ENCODE measurements at regions not wholly inside any gene's neighbourhood (a gene's known extent, or its start where the extent isn't known, plus 50 kb on each side); places are given as distances from the start of the nearest gene placed in this dataset.
"Not testable (repeated sequence)": the region's sequence is repeated elsewhere in the genome, so short reads cannot be mapped to it uniquely, and the experiment has no call there.

GRCh38 chr4:156336511-156336910 lies 382.8 kb upstream of the CTSO start:
- CTCF ChIA-PET: no interaction called here
- POLR2A ChIA-PET: no interaction called here

- ChIA-PET POLR2A (no interaction called here), CTCF (no interaction called here)
Measured at GRCh38 chr4:156335721-156336120, 382.1 kb upstream of the CTSO start.

- ChIA-PET CTCF (no interaction called here), POLR2A (no interaction called here)
Measured at GRCh38 chr4:156330436-156331031, 376.9 kb upstream of the CTSO start.

GRCh38 chr4:156329779-156330178 lies 376.1 kb upstream of the CTSO start:
- ChIA-PET POLR2A (no interaction called here), CTCF (no interaction called here)

- POLR2A ChIA-PET: no interaction called here
- CTCF ChIA-PET: no interaction called here
Measured at GRCh38 chr4:156328882-156329281, 375.2 kb upstream of the CTSO start.

- ChIA-PET CTCF (no interaction called here), POLR2A (no interaction called here)
Measured at GRCh38 chr4:156326246-156326645, 372.6 kb upstream of the CTSO start.

- CTCF ChIA-PET: no interaction called here
- POLR2A ChIA-PET: no interaction called here
Measured at GRCh38 chr4:156322592-156322991, 368.9 kb upstream of the CTSO start.

- POLR2A ChIA-PET: no interaction called here
- CTCF ChIA-PET: no interaction called here
Measured at GRCh38 chr4:156321203-156321602, 367.5 kb upstream of the CTSO start.

- POLR2A ChIA-PET: no interaction called here
Measured at GRCh38 chr4:156313497-156313896, 359.8 kb upstream of the CTSO start.

GRCh38 chr4:156312261-156312847 lies 358.7 kb upstream of the CTSO start:
- ChIA-PET CTCF (no interaction called here), POLR2A (no interaction called here)

More at GRCh38 chr4:156313497-156313896, 359.8 kb upstream of the CTSO start:
- CTCF ChIA-PET: no interaction called here

GRCh38 chr4:156309031-156309430 lies 355.4 kb upstream of the CTSO start:
- POLR2A ChIA-PET: no interaction called here
- CTCF ChIA-PET: no interaction called here

- ChIA-PET CTCF (no interaction called here), POLR2A (no interaction called here)
Measured at GRCh38 chr4:156303708-156304107, 350.0 kb upstream of the CTSO start.

- POLR2A ChIA-PET: no interaction called here
- CTCF ChIA-PET: no interaction called here
Measured at GRCh38 chr4:156298230-156298629, 344.6 kb upstream of the CTSO start.

GRCh38 chr4:156295676-156296195 lies 342.1 kb upstream of the CTSO start:
- ChIA-PET POLR2A (no interaction called here), CTCF (no interaction called here)

- POLR2A ChIA-PET: no interaction called here
- CTCF ChIA-PET: no interaction called here
Measured at GRCh38 chr4:156294577-156294976, 340.9 kb upstream of the CTSO start.

- ChIA-PET POLR2A (no interaction called here), CTCF (no interaction called here)
Measured at GRCh38 chr4:156293657-156294297, 340.1 kb upstream of the CTSO start.

- CTCF ChIA-PET: no interaction called here
- POLR2A ChIA-PET: no interaction called here
Measured at GRCh38 chr4:156291317-156291716, 337.7 kb upstream of the CTSO start.

- ChIA-PET CTCF (no interaction called here), POLR2A (no interaction called here)
Measured at GRCh38 chr4:156290811-156291210, 337.1 kb upstream of the CTSO start.

GRCh38 chr4:156290026-156290425 lies 336.4 kb upstream of the CTSO start:
- CTCF ChIA-PET, POLR2A ChIA-PET: not testable (repeated sequence)

- CTCF ChIA-PET: no interaction called here
- POLR2A ChIA-PET: interaction anchor here (0.6 kb wide), 1 partner anchor 104 kb away, joined by 3 read pairs; no protein-coding TSS in a partner anchor
Measured at GRCh38 chr4:156280686-156281085, 327.0 kb upstream of the CTSO start.

GRCh38 chr4:156265407-156265806 lies 311.7 kb upstream of the CTSO start:
- ChIA-PET CTCF (no interaction called here), POLR2A (no interaction called here)

- ChIA-PET CTCF (no interaction called here), POLR2A (no interaction called here)
Measured at GRCh38 chr4:156261230-156261629, 307.6 kb upstream of the CTSO start.
